Stimulated activated CD8-positive, alpha-beta memory T cell treated with anti-CD3 and anti-CD28 coated beads, Interleukin-7, amount 100 ng/mL, for 4 hours (primary cell): ENCODE measurements at regions not wholly inside any gene's neighbourhood (a gene's known extent, or its start where the extent isn't known, plus 50 kb on each side); places are given as distances from the start of the nearest gene placed in this dataset.
A peak's percentile ranks its signal among the peaks of the same experiment; 100 is the strongest.
"Not testable (repeated sequence)": the region's sequence is repeated elsewhere in the genome, so short reads cannot be mapped to it uniquely, and the experiment has no call there.

Experiments
- DNase-seq, 2 donors: peaks; one replicate each; pipeline ENCODE4 v3.0.0-alpha.2; 2020; ENCODE audit warnings: low read depth in 2 of 2

DNA sequence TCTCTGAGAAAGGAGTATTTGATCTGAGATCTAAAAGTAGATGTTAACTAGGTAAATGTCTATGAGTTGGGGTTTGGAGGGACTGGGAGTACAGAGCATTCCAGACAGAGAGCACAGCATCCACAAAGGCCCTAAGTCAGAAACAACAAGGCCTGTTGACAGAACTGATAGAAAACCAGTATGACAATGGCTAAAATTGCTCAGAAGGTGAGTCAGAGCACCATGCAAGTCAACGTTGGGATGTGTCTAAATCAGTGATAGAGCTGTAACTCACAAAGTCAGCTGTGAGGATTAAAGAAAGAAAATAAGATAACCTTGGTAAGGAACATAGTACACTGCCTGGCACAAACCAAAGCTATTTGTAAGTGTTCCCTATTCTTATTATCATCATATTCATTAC, 124.0 kb downstream of the CETN3 start:
- no peak for DNase-seq

DNA sequence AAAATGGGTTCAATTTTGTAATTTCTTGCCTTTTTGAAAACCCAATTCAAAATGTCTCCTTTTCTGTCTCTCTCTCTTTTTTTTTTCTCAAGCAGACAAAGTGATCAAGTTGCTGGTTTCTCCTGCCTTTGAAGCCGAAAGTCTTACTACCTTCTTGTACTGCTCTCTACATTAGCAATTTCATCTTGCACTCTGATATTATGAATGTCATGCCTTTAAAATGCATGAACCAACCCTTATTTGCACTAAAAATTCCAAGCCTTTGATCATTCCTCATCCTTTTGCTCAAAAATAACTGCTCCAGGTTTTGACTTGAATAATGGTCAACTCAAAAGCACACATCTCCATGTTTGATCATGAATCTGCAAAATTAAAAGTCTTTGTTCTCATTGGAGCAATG, 125.2 kb downstream of the CETN3 start:
- DNase-seq = no peak

- no peak for DNase-seq
These were observed 130.5 kb downstream of the CETN3 start for GRCh38 chr5:90279091-90279490.

DNA sequence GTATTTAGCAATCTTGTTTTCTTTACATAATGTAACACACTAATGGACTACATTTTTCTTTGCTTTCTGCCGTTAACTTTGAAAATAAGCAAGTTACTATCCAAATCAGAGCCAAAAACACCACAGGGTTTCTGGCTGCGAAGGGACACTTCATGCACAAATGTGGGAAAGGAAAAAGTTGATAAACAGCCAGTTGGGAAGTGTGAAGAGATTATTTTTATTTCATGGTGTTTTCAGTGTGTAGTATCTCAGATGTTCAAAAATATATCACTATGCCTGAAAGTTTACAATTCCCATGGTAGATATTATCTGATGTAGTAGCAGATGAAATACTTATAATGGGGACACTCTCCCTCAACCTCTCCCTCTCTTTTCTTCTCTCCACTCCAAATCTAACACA, 135.3 kb downstream of the CETN3 start:
- no peak for DNase-seq

DNA sequence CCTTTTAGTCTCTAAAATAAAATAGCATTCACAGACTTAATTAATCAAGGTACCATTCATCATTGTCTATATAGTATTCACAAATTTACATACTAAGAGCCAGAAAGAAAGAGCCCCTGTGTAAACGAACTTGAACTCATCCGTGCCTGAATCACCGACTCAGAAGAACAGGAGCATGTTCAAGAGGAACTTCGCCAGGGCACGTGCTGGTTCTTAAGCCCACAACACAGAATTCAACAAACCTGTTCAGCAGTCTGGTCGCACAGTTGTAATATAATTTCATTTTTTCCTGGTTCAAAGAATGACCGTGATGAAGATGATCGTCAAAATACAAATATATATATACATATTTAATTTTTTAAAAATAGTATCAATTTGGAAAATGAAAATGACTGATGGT, 141.9 kb downstream of the CETN3 start:
- no peak for DNase-seq

DNA sequence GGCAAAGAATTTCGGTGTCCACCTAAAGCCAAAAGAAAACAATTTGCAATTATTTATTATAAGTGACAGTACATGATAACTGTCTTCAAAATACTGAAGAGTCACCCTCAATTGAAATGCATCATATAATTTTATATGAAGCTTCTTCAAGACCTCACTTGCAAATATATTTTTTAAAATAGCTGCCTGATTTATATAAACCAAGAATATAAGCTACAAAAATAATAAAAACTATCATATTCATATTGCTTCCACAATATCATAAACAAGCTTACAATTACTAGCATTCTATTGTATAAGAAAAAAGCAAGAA, 144.1 kb downstream of the CETN3 start:
- no peak for DNase-seq

GRCh38 chr5:90264689-90265544, 144.6 kb downstream of the CETN3 start:
- peak; percentile 6 to 7 for DNase-seq

- DNase-seq = no peak
These were observed 146.3 kb downstream of the CETN3 start for GRCh38 chr5:90263102-90263820.

DNA sequence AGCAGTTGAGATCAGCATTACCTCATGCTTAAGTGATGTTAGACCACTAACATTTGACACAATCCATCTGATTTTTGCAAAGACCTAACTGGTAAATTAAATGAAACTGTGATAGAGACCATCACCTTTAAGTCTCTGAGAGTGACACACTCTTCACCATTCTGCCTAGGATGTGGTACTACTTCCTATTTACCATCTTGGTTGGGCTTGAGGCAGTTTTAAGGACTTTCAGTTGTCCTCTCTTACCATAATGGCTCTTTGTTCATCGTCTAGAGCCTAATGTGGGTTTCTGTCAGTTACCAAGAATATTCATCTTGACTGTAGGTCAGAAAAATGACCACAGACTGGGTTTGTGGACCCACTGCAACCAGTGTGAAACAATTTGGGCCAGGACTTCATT, 158.1 kb downstream of the CETN3 start:
- DNase-seq = no peak

- DNase-seq = no peak
These were observed 160.9 kb downstream of the CETN3 start for GRCh38 chr5:90248640-90249039.

- DNase-seq = not testable (repeated sequence)
These were observed 165.7 kb downstream of the CETN3 start for GRCh38 chr5:90243848-90244247.

DNA sequence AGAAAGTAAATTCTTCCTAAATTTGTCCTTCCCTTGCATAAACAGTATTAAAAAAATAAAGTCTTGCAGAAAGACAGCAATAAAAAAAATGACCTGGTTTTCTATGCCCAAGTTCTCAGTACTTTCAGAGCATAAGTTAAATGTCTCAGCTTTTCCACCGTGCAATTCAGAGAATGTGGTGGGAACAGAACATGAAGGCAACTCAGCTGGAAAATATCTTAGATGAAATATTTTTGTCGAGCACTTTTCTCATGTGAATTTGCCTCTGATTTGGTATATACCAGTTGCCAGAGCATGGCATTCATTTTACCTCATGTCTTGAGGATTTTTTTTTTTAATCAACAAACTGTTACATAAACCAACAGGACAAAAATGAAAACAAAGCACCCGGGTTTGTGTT, 176.1 kb downstream of the CETN3 start:
- DNase-seq = no peak

DNA sequence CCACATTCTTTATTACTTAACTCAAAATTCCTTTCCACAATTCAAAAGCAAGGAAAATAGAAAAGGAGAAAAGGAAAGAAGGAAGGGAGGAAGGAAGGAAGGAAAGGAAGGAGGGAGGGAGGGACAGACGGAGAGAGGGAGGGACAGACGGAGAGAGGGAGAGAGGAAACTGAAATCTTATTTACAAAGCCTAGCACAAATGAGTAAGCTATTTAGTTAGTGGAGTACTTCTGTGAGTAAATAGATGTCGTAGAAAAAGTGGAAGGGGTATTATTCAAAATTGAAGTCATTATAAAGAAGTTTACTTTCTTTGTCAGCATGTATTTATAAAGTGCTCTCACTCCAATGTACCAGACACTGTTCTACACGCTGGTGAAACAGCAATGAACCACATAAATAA, 177.9 kb downstream of the CETN3 start:
- DNase-seq = no peak

- DNase-seq = no peak
These were observed 181.9 kb downstream of the CETN3 start for GRCh38 chr5:90227683-90228082.

GRCh38 chr5:90226433-90227099, 183.0 kb downstream of the CETN3 start:
- no peak for DNase-seq

DNA sequence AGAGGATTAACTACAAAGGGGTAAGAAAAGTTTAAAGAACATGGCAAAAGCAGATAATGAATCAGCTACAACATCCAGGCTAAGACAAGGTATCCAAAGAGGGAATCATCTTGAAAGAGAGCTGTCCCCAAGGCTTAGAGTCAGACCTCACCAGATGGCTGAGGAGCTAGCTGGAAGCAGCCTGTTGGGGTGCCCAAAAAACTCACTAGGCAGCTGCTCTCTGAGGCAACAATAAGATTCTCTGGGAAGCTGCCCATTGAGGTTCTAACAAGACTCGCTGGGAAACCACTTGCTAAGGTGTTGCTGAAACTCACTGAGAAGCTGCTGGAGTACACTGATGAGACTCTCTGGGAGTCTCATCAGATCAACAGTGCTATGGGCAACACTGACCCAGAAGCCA, 185.2 kb downstream of the CETN3 start:
- DNase-seq = no peak

DNA sequence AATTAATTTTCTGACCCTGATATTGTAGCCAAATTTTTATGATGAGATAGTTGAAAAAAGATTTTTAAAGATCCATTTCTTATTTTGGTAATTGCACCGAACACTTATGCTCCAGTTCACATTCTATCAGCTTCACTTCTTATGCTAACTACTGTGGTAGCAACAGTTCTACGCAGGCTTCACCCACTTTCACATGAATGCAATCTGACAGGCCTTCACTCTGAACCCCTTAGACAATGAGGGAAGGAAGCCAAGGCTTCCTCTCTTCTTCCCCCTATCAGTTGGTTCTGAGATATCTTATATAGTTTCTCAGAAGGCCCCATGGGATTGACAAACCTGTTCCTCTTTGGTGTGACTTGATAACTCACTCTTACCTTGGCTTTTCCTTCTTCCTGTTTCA, 185.8 kb downstream of the CETN3 start:
- no peak for DNase-seq

DNA sequence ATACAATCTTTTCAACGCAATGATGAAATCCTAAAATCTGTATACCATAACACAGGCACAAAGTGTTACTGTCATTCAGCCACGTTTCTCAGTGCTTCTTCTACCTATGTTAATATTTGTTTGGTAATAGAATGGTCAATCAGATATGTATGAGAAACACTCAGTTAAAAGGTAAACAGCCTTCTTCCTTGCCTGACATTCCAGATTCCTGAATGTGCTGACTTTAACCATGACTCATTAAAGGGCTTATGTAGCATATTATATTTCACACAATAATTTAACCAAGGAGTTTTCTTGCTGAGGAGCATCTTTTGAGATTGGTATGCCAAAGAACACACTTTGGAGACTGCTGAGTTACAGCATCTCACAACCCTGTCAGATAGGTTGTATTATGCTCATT, 187.6 kb downstream of the CETN3 start:
- no peak for DNase-seq

GRCh38 chr5:90220554-90220953, 189.0 kb downstream of the CETN3 start:
- DNase-seq = no peak

DNA sequence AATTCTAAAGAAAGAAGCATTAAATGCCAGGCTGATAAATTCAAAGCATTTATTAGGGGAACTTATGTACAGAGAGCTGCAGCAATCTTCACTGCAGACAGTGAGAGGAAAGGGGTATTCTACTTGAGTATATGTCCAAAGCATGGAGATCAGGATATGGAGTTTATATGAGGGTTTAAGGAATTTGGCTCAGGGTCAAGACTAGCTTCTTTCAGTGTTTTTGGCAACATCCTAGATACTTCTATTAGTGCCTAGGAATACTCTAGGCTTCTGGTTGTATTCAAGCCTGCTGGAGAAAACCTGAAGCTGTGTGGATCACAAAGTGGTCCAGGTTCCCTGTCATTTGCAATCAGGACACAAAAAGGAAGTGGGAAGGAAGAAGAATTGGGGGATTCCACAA, 194.6 kb downstream of the CETN3 start:
- DNase-seq = no peak

DNA sequence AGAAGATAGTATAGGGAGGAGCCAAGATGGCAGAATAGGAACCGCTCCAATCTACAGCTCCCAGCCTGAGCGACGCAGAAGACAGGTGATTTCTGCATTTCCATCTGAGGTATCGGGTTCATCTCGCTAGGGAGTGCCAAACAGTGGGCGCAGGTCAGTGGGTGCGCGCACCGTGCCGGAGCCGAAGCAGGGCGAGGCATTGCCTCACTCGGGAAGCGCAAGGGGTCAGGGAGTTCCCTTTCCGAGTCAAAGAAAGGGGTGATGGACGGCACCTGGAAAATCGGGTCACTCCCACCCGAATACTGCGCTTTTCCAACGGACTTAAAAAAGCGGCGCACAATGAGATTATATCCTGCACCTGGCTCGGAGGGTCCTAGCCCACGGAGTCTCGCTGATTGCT, 201.2 kb downstream of the CETN3 start:
- DNase-seq = not testable (repeated sequence)

GRCh38 chr5:90201923-90202322, 207.6 kb downstream of the CETN3 start:
- no peak for DNase-seq
